T-cell (primary cell): ENCODE measurements at regions not wholly inside any gene's neighbourhood (a gene's known extent, or its start where the extent isn't known, plus 50 kb on each side); places are given as distances from the start of the nearest gene placed in this dataset.

Experiments
- ATAC-seq, 4 experiments: fragments of 200-7000 bp in 3 of 4; fragments of 150-1000 bp in 1 of 4; cut with Tn5 transposase; replicated peaks in 1 of 4; 1 replicate in 3 of 4; 2 replicates in 1 of 4; pipeline ENCODE4 v1.10.0; 2021; ENCODE audit warnings: moderate library complexity in 3 of 4, mild to moderate bottlenecking in 2 of 4, moderate number of reproducible peaks in 1 of 4
- CTCF ChIA-PET, 2 donors: fragments of 300-600 bp; sonication (Branson Sonifier 250); formaldehyde crosslinking; loops; one replicate each; lab custom pipeline; 2022; ENCODE audit warnings: antibody characterized with exemption in 2 of 2; lab: Charles Lee
- POLR2A ChIA-PET, 2 donors: fragments of 300-600 bp; sonication (Branson Sonifier 250); formaldehyde crosslinking; loops; one replicate each; lab custom pipeline; 2022; ENCODE audit warnings: antibody characterized with exemption in 2 of 2; lab: Charles Lee
- DNase-seq, 35 experiments: peaks; one replicate each; pipeline versions ENCODE4 v3.0.0 to v3.0.0-alpha.2; 2013 to 2023
- H3K27ac ChIP-seq: one replicate; pipeline ENCODE4 v1.5.1; 2013; ENCODE audit warnings: low read length
- H3K27me3 ChIP-seq, 2 experiments: replicated peaks in 1 of 2; 1 replicate in 1 of 2; 2 replicates in 1 of 2; pipeline versions ENCODE4 v1.6.1 to v1.7.0; 2013; ENCODE audit warnings: low read length in 1 of 2, mixed read lengths in 1 of 2; ENCODE audit not compliant: control insufficient read depth in 2 of 2, insufficient read depth in 2 of 2; ENCODE audit errors: extremely low read depth in 1 of 2
- H3K36me3 ChIP-seq, 2 donors: 1 replicate in 1 of 2; 2 replicates in 1 of 2; pipeline versions ENCODE4 v1.6.1 to v1.7.0; 2013; ENCODE audit warnings: low read length in 1 of 2; ENCODE audit not compliant: control insufficient read depth in 2 of 2, insufficient read depth in 1 of 2; ENCODE audit errors: extremely low read depth in 1 of 2
- H3K4me1 ChIP-seq, 2 experiments: 1 replicate in 1 of 2; 2 replicates in 1 of 2; pipeline versions ENCODE4 v1.6.1 to v1.7.0; 2013; ENCODE audit warnings: low read length in 2 of 2, mixed read lengths in 1 of 2; ENCODE audit not compliant: insufficient read depth in 2 of 2, control insufficient read depth in 1 of 2; ENCODE audit errors: extremely low read depth in 1 of 2
- H3K4me3 ChIP-seq, 2 donors: 1 replicate in 1 of 2; 2 replicates in 1 of 2; pipeline versions ENCODE4 v1.5.1 to v1.7.0; 2013; ENCODE audit warnings: mild to moderate bottlenecking in 2 of 2, low read length in 1 of 2, moderate library complexity in 1 of 2; ENCODE audit not compliant: control insufficient read depth in 1 of 2; ENCODE audit errors: extremely low read depth in 1 of 2
- H3K9me3 ChIP-seq: 2 replicates; pipeline ENCODE4 v1.7.0; 2013
- H3K27ac Mint-ChIP-seq, 2 donors: one replicate each; pipeline ENCODE4 v1.8.0; 2020 to 2021; ENCODE audit warnings: mild to moderate bottlenecking in 2 of 2, mixed read lengths in 2 of 2
- H3K27me3 Mint-ChIP-seq, 2 donors: one replicate each; pipeline ENCODE4 v1.8.0; 2021 to 2022; ENCODE audit warnings: mixed read lengths in 2 of 2
- H3K36me3 Mint-ChIP-seq: one replicate; pipeline ENCODE4 v1.8.0; 2021; ENCODE audit warnings: mixed read lengths
- H3K4me1 Mint-ChIP-seq, 3 donors: one replicate each; pipeline ENCODE4 v1.8.0; 2020 to 2022; ENCODE audit warnings: mixed read lengths in 3 of 3, mild to moderate bottlenecking in 1 of 3
- H3K4me3 Mint-ChIP-seq, 3 donors: one replicate each; pipeline ENCODE4 v1.8.0; 2020 to 2022; ENCODE audit warnings: mild to moderate bottlenecking in 3 of 3, mixed read lengths in 3 of 3, moderate library complexity in 3 of 3
- H3K9me3 Mint-ChIP-seq, 3 donors: one replicate each; pipeline ENCODE4 v1.8.0; 2020 to 2022; ENCODE audit warnings: mixed read lengths in 3 of 3
- WGBS: methylation state at CpG from one replicate; pipeline ENCODE4 v1.1.5; 2013; ENCODE audit warnings: missing lambda C conversion rate; ENCODE audit not compliant: insufficient coverage; 5-methylcytosine and 5-hydroxymethylcytosine counted together

DNA sequence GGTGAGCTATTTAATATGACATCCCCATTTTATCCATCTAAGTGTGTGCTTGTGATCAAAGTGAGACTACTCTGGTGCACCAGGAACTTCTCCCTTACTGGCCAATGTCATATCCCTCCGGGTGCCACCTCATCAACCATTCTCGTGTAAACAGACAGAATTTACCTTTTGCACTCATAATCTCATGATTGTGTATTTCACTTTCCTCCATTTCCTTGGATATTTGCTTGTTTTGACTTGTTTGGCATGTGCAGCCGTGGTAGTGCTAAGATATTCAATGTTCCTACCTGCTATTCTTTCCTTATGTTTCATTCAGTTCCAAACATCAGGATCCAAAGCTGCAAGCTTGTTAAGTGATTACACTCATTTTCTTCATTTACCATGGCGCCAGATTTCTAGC, 280.5 kb upstream of the SP8 start:
- Histone ChIP-seq H3K27me3 (no peaks in the 10 kb centered on the region), H3K4me3 (no peak overlapping the region), H3K36me3 (no peaks in the 10 kb centered on the region), H3K27ac (no peak overlapping the region), H3K4me1 (no peaks in the 10 kb centered on the region), H3K9me3 (no peaks in the 10 kb centered on the region)
- Mint-ChIP-seq H3K27ac (no peak overlapping the region), H3K4me3 (no peak overlapping the region), H3K4me1 (no peaks in the 10 kb centered on the region), H3K27me3 (peaks cover 0 to 8% of the 10 kb centered on the region in 2 donors), H3K9me3 (peaks cover 0 to 9% (median 2%) of the 10 kb centered on the region in 3 donors), H3K36me3 (no peaks in the 10 kb centered on the region)
- ATAC-seq (no peak), DNase-seq (no peak)
- ChIA-PET POLR2A (no interaction called here), CTCF (no interaction called here)
- 100% methylated on average over 1 of the region's 4 CpGs for WGBS

DNA sequence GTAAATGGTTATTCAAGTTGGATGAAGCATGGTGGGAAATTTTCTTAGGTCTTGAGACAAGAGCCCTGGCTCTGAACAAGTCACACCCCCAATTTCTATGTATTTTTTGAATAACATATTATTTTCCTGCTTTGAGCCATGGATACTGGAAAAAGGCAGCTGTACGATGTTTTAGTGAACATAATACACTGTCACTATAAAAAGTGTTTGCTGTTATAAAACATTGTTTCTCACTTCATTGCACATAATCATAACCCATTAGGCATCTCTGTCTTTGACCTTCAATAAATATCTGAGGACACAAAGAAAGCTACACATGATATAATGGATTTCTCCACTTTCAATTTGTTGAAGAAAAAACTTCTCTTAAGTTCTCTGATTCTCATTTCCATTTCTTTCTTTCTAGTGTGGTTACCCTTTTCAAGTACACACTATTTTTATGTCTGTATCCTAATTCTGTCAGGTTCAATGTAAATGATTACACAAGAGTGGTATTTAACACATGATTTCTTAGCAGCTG, 283.9 kb upstream of the SP8 start:
- no peak overlapping the region for H3K4me3 Mint-ChIP-seq
- Histone ChIP-seq H3K27me3 (no peaks in the 10 kb centered on the region), H3K4me3 (no peak overlapping the region), H3K4me1 (no peaks in the 10 kb centered on the region), H3K36me3 (no peaks in the 10 kb centered on the region), H3K9me3 (no peaks in the 10 kb centered on the region), H3K27ac (no peak overlapping the region)
- H3K27me3 Mint-ChIP-seq = peaks cover 0 to 9% of the 10 kb centered on the region in 2 donors
- H3K4me1 Mint-ChIP-seq = no peaks in the 10 kb centered on the region
- peaks cover 0 to 4% (median 0%) of the 10 kb centered on the region in 3 donors for H3K9me3 Mint-ChIP-seq
- ChIA-PET CTCF (no interaction called here), POLR2A (no interaction called here)
- no peak overlapping the region for H3K27ac Mint-ChIP-seq
- no CpG with 5 or more reads among the region's 1 CpG for WGBS
- ATAC-seq (no peak), DNase-seq (no peak)
- H3K36me3 Mint-ChIP-seq = no peaks in the 10 kb centered on the region

DNA sequence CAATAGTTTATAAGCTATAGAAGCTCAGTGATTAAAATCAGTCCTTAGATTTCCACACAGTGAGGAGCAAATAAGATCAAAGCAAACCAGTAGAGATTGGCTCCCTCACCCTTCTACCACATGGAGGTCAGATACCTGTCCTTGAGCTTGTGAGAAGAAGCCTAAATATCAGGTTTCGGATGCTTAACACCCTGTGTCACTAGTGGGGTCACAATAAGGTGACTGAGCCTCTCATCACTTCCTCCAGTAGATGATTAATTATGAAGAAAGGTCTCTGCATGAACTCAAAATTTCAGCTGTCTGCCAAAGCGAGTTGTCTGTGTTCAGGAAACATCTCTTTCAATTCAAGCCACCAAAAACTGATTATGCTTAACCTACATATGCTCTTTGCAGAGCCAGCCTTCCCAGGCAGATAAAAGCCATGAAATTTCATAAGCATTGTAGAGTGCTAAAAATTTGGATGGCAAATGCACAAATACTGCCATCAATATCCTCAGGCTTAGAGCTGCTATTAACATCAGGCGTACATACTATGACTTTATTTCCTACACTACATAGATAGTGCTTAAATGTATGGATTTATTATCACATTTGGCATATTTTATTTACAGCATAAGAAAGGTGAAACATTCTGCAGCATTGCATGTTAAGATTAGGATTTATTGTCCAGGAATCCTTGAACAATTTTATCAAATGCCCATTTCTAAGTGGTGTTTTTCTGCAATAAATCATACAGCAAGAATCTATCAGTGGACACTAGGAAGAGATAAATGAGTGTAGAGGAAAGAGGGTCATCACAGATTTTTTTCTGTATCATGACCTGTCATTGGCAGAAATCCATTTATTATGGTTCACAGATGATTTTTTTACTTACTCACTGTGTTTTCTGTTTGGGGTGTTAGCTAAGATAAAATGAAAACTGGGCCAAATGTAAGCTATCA, 285.1 kb upstream of the SP8 start:
- ChIA-PET POLR2A (no interaction called here), CTCF (no interaction called here)
- no peak overlapping the region for H3K27ac ChIP-seq
- no peak for DNase-seq
- H3K9me3 Mint-ChIP-seq = peaks cover 0 to 4% (median 0%) of the 10 kb centered on the region in 3 donors
- H3K27ac Mint-ChIP-seq = no peak overlapping the region
- no peak overlapping the region for H3K4me3 ChIP-seq
- no peaks in the 10 kb centered on the region for H3K27me3 ChIP-seq
- no peak overlapping the region for H3K4me3 Mint-ChIP-seq
- no peaks in the 10 kb centered on the region for H3K4me1 Mint-ChIP-seq
- H3K36me3 ChIP-seq = no peaks in the 10 kb centered on the region
- H3K4me1 ChIP-seq = no peaks in the 10 kb centered on the region
- H3K27me3 Mint-ChIP-seq = peaks cover 0 to 9% of the 10 kb centered on the region in 2 donors
- H3K36me3 Mint-ChIP-seq = no peaks in the 10 kb centered on the region
- no peak for ATAC-seq
- no peaks in the 10 kb centered on the region for H3K9me3 ChIP-seq
- no CpG with 5 or more reads among the region's 3 CpGs for WGBS

DNA sequence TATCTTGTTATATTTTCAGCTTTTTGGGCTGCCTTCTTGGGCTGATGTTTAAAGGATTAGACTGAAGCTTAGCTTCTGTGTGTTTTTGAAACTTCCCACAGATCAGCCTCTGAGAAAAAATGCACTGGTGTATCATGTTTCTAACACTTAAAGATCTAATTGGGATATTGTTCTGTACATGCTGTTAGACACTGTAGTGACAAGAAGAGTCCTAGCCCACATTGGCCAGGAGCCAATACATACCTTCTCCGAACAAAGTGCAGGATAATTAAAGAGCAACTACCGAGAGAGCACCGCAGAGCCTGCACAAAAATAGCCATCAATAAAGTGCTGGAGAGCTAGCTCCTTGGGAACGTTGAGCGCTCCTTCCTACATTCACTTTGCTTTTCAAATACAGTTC, 289.4 kb upstream of the SP8 start:
- Mint-ChIP-seq H3K27me3 (peaks cover 0 to 8% of the 10 kb centered on the region in 2 donors), H3K36me3 (no peaks in the 10 kb centered on the region), H3K9me3 (no peaks in the 10 kb centered on the region), H3K4me1 (no peaks in the 10 kb centered on the region), H3K4me3 (no peak overlapping the region), H3K27ac (no peak overlapping the region)
- no CpG with 5 or more reads among the region's 5 CpGs for WGBS
- Histone ChIP-seq H3K4me1 (no peaks in the 10 kb centered on the region), H3K36me3 (no peaks in the 10 kb centered on the region), H3K27ac (no peak overlapping the region), H3K9me3 (no peaks in the 10 kb centered on the region), H3K4me3 (no peak overlapping the region), H3K27me3 (no peaks in the 10 kb centered on the region)
- POLR2A ChIA-PET = no interaction called here
- CTCF ChIA-PET = no interaction called here
- DNase-seq (no peak), ATAC-seq (no peak)

DNA sequence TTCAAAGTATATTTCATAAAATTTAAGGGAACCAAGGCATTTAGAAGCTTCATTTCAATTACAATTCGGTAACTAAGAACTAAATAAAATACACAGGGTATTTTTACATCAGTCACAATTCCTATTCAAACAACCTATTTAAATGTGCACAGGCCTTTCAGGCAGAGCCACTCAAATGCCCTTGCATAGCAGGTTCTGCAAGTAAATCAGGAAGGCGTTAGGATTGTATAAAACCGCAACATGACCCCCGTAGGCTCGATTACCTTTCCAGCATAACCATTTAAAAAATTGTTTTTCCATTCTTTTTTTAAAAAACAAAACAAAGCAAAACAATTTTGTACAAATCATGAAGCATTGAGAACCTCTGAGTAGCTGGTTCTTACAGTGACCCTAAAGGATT, 289.9 kb upstream of the SP8 start:
- Histone ChIP-seq H3K36me3 (no peaks in the 10 kb centered on the region), H3K4me3 (no peak overlapping the region), H3K4me1 (no peaks in the 10 kb centered on the region), H3K27ac (no peak overlapping the region), H3K9me3 (no peaks in the 10 kb centered on the region), H3K27me3 (no peaks in the 10 kb centered on the region)
- CTCF ChIA-PET = no interaction called here
- H3K36me3 Mint-ChIP-seq = no peaks in the 10 kb centered on the region
- no peaks in the 10 kb centered on the region for H3K9me3 Mint-ChIP-seq
- H3K27me3 Mint-ChIP-seq = peaks cover 0 to 8% of the 10 kb centered on the region in 2 donors
- POLR2A ChIA-PET = no interaction called here
- no peaks in the 10 kb centered on the region for H3K4me1 Mint-ChIP-seq
- no peak overlapping the region for H3K4me3 Mint-ChIP-seq
- H3K27ac Mint-ChIP-seq = no peak overlapping the region
- DNase-seq = no peak
- WGBS = 68% methylated on average over 4 of the region's 5 CpGs
- ATAC-seq = no peak

DNA sequence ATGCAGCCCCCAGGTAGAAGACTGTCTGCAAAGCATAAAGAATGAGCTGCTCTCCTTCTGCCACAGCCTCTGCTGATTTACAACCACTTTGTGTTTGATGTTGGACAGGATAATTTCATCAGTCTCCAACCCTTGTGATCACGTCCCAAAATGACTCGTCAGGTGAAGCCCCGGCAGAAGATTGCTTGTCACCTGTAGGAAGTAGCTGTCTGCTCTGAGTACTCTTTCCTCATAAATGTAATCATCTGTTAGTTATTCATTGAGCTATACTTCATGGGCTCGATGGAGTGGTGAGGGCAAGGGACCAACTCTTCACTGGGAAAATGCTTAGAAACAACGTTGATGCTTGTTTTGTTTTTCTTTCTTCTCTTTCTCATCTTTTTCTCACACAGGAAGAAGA, 290.9 kb upstream of the SP8 start:
- H3K27me3 Mint-ChIP-seq = peaks cover 0 to 4% of the 10 kb centered on the region in 2 donors
- H3K27ac Mint-ChIP-seq = no peak overlapping the region
- no peaks in the 10 kb centered on the region for H3K4me1 ChIP-seq
- no peaks in the 10 kb centered on the region for H3K36me3 ChIP-seq
- no peak overlapping the region for H3K4me3 Mint-ChIP-seq
- DNase-seq = no peak
- H3K36me3 Mint-ChIP-seq = no peaks in the 10 kb centered on the region
- H3K9me3 Mint-ChIP-seq = no peaks in the 10 kb centered on the region
- no peak overlapping the region for H3K4me3 ChIP-seq
- ChIA-PET POLR2A (no interaction called here), CTCF (no interaction called here)
- H3K27ac ChIP-seq = no peak overlapping the region
- H3K9me3 ChIP-seq = no peaks in the 10 kb centered on the region
- no peaks in the 10 kb centered on the region for H3K4me1 Mint-ChIP-seq
- no CpG with 5 or more reads among the region's 5 CpGs for WGBS
- ATAC-seq = no peak
- H3K27me3 ChIP-seq = no peaks in the 10 kb centered on the region
